GM19397 (cell line): ENCODE measurements at regions not wholly inside any gene's neighbourhood (a gene's known extent, or its start where the extent isn't known, plus 50 kb on each side); places are given as distances from the start of the nearest gene placed in this dataset.

Experiments
- ATAC-seq: cut with Tn5 transposase; IDR thresholded peaks from one replicate; pipeline ENCODE4 v1.9.1; 2021; ENCODE audit warnings: mild to moderate bottlenecking, moderate library complexity; ENCODE audit not compliant: unreplicated experiment

DNA sequence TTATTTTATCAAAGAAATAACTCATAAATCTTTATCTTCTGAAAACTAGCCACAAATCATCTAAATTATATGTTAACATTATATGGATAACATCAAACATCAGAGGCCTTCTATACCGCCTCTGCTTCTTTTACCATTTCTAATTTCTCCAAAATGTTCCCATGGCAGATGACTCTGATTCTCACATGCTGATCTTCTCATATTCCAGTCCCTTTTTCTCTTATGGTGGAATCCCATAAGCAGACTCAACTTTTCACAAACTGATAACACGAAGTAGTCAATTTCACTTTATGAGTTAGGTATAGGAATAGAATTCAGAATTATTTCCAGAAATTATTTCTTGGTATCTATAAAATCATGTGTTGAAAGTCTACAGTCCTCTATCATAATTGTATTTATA lies 212.3 kb downstream of the ENC1 start:
- no peak for ATAC-seq

DNA sequence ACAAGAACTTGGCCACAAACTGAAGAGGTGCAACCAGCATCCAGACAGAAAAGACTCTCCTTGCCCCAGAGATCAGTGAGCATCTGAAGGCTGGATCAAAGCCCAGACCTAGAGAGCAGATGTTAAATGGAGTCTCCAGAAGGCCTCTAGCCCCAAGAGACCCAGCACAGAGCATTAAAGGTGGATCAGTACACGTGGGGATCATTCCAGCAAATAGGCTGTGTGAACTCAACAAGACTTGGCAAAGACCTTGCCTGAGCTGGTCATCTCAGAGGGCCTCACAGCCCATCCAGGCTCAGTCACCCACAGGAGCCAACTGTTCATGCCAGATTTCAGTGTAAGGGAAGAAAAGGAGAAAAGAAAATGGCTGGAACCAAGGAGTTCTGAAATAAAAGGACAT lies 214.0 kb downstream of the ENC1 start:
- ATAC-seq = no peak

DNA sequence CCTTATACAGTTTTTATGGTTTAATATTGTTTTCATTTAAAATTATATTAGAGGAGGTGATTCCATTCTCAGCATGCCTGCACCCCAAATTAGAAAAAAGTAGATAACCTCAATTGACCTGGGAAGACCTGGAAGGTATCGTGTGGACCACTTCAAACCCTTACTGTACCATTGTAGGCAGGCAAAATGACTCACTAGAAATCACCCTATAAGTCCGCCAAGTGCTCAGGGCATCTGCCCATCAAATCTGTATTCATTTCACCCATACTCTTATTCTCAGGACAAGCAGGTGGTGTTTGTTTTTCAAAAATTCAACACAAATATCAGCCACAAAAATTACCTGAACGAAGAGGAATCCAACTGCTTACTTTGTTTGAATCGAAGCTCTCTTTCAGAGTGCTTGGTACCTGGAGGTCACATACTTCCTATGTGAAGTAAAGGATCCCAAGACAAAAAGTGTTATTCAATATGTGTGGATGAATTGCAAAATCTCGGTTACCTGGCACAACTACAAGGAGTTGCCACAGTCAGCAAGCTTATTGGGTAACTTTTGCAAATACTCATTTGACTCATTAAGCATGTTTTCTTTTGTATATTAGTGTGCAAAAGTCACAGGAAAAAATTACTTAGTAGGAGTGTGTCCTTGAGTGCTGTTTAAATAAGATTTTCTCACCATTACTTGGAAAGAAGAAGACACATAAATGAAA lies 216.2 kb downstream of the ENC1 start:
- no peak for ATAC-seq

DNA sequence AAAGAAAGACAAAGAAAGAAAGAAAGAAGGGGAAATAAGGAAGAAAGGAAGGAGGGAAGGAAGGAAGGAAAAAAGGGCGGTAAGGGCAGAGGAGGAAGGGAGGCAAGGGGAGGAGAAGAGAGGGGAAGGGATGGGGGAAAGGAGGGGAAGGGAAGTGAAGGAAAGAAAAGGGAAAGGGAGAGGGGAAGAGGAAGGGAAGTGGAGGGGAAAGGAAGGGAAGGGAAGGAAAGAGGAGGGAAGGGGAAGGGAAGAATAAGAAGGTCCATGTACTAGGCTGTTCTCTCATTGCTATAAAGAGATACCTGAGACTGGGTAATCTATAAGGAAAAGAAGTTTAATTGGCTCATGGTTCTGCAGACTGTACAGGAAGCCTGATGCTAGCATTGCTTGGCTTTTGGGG lies 217.1 kb downstream of the ENC1 start:
- ATAC-seq = no peak

DNA sequence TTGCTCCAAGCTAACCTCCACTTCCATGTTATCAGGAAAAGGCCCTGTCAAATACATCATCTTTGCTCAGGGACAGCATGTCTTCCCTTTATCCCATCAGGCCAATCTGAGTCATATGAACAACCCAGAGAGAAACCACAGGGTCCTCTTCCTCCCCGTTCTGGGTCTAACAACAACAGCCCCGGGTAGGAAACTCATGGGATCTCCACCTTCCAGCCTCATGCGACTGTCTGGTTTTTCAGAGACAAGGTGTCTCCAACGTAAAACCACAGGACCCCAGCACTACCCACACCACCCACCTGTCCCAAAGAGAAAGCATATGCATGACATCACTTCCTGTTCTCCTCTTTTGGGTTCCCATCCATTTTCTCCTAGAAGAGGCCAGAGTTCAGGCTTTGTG lies 217.9 kb downstream of the ENC1 start:
- no peak for ATAC-seq

DNA sequence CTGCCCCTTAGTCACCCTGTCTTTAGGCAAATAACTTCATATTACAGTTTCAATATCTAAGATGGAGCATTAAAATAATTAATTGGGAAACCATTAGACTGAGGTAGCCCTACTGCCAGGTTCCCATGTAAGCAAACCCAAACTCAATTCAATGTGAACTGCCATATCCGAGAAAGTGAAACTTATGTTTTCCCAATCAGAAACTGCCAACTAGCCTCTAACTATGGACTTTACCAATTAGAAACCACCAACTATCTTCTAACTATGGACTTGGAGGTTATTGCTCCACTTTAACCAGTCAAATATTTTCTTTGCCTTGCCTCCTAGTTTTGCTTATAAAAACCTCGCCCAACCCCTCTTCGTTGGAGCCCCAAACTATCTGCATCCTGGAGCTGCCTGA lies 218.5 kb downstream of the ENC1 start:
- ATAC-seq = no peak

DNA sequence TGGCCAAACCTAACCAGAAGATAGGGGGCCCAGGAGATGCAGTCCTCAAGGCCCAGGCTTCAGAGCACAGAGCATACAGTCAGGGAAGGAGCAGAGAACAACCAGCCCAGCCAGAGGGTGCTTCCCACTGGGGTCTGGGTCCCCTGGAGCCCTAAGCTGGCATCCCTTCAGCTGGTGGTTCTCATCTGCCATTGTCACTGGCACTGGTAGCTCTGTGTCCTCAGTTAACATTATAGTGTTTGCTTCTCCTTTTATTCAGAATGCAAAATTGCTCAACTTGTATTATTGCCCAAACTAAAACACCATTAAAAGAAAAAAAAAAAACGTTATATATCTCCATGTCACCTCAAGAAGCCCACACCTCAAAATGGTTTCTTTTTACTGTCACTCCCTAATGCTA lies 219.2 kb downstream of the ENC1 start:
- no peak for ATAC-seq

DNA sequence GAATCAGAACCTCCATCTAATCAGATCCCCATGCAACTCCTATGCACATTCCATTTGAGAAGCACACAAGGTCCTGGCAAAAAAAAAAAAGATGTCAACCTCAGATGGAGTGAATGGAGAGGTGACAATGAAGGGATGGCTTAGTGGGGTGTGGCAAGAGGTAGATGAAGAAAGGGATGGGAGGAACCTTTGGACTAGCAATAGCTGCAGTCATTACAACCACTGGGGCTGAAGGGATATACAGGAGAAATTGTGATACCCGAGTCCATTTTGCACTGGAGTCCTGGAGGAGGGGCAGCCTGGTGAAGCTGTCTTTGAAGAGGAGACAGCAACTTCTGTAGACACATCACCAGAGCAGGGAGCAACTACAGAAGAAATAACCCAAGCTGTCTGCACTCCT lies 219.6 kb downstream of the ENC1 start:
- no peak for ATAC-seq

DNA sequence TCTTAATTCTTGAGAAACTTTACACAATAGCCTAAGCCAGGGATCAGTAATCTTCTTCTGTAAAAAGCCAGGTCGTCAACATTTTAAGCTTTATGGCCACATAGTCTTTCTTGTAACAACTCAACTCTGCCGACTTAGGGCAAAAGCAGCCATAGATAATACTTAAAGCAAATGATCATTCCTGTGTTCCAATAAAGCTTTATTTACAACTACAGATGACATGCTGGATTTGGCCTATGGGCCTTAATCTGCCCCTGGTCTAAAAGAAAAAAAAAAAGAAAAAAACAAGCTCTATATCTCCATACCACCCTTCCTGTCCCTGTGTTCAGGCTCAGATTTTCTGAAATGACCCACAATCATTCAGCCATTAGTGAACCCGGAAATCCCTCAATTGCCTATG lies 220.3 kb downstream of the ENC1 start:
- no peak for ATAC-seq

DNA sequence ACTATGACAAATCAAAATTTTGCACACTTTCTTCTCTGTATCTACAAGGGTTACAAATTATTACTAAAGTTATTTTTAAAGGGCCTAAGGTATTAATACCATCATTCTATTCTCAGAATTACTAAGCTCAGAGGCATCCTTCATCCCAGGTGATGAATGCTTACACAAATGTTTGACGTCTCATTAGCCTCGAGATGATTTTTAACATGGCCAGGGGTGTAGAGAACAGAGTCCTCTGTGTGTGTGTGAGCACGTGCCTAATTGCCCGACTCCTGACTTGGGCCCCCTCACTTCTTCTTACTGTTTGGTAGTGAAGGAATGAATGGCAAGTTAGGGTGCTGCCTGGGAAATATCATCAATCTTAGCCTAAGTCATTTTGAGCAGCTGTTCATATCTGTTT lies 221.1 kb downstream of the ENC1 start:
- no peak for ATAC-seq

DNA sequence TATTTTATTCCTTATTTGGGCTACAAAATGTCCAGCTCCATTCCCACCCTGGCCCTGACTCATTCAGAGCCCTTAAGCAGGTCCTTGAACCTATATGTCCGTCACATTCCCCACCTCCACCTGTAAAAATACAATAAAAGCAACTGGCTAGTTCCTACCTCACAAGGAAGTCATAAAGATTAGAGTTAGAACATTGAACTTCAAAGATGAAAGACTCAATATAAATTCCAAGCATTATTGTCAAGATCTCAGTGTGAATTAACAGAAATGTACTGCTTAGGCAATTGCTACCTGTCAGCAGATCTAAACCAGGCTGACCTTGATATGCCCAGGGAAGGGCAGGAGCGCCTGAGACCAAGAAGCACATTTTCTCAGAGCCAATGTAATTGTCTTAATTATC lies 221.8 kb downstream of the ENC1 start:
- ATAC-seq = no peak

DNA sequence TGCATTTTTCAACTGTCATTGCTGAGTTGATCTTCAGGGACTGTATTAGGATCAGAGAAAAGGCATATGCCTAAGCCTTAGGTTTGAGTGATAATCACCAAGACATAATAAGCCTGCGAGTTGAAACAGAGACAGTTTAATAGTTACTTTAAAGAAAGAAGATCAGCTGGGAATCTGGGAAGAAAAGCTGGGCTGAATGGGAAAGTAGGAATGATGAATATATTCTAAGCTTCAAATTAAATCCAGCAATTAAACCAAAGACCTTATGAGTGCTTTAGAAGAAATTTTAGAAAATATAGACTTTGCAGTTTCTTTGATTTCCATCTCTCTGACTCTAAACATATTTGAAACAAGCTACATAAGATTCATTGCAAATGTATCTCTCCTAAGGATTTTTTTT lies 222.3 kb downstream of the ENC1 start:
- ATAC-seq = no peak

DNA sequence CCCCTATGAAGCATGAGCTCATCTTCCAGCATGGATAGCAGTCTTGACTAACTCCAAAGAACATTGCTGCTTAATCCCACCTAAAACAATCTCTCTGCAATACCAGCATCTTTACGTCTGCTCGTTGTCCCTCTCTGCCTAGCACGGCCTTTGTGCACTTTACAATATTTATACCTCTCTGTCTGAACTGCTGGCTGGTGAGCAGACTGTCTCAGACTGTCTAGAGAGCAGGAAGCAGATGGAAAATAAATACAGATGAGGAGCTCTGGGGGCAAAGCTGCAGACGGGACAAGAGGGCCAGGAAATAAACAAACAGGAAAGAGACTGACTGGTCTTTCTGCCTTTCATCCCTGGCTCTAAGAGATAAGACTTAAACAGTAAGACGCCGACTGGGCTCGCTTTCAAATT lies 224.8 kb downstream of the ENC1 start:
- ATAC-seq = no peak

DNA sequence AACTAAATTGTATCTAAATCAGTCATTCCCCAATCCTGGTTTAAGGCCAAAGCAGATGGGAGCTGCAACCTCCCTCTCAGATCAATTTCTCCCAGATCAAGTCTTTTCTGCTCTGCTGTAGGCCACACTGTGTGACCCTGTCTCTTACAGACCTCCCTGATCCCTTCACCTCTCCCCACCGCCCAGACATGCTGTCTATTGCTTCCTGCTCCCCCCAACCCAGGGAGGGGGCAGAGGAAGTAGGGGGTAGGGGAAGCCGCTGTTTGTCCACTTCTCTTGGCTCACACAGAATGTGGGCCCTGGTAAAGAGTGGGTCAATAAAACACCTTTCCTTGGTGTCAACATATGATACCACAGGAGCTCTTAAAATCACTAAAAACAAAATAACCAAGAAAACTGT lies 226.3 kb downstream of the ENC1 start:
- ATAC-seq = no peak

DNA sequence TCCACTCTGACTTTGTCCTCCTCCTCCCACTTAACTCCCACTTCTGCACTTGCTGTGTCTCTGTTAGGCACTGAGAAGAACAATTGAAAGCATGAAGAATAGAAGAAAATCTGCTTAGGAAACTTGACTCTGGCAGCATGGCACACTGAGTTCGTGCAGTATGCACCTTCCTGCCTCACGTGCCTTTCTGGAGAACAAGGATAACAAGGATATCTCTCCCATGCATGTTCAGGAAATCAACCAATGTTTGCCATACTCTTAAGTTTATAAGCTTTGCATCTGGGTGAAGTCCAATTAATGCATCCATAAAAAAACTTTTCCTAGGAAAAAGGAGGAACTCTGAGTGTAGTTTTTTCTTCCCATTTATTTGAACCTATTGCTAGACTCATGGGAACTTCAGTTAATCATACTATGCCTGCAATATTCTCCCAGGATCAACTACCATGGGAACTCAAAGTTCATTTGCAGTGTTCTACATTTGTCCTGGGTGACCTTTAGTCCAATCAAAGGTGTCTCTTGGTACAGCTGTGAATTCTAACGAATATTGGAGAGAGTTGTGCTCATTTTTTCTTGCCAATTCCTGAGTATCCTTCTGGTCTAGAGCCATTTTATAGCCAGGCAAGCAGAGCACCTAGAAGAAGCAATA lies 227.0 kb downstream of the ENC1 start:
- ATAC-seq = no peak

DNA sequence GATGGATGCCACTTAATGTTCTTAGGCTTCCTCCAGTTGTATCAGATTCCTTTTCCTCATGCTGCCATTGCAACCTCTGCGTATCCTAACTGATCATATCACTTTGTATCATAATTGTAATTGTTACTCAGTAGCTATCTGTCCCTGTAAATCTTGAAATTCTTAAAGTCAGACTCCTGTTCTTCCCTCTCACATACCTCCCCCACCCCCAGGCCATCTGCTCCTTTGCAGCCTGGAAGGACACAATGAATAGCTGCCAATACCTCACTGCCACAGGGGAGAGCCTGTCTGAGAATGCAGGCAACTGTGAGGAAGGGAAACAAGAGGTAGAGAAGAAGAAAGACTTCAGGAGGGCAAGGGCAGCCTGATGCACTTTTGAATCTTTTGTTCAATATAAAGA lies 228.5 kb downstream of the ENC1 start:
- ATAC-seq = no peak

DNA sequence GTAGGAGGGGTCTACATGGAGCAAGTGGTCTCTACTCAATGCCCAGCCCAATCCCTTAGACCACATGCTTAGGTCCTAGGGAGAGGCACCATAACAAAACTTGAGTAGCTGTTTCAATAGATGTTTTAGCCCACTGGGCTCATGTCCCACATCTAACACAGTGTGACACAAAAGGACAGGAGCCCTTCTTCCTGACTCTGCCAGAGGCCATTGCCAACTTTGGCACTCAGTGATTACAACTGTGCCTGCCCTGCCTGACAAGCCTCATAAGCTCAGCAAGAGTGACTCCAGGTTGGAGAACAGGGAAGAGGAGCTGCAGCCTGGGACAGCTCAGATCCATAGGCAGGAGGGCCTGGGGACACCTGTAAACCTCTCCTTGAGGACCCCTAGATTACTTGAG lies 230.8 kb downstream of the ENC1 start:
- no peak for ATAC-seq

DNA sequence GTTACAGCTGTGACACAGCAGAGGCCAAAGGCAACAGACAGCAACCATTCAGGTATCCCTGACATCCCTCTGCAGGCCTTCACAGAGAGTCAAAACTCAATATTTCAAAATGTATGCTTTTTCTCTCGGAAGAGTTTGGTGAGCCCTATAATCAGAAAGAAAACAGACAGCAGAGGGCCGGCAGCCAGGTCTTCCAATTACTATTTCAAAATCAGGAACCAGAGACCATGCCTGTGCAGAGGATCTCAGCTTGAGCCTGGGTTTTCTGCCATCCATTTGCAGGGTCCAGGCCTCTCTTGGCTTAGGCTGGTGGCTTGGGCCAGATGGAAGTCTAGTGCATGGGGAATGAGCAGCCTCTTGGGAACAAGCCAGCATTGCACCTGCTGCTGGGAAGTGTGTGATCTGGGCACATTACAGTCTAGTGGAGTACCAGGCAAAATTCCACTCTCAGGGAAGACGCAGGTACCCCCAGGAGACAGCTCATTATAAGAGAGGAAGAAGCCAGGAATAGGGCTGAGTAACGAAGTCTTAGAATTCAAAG lies 231.3 kb downstream of the ENC1 start:
- ATAC-seq = no peak

DNA sequence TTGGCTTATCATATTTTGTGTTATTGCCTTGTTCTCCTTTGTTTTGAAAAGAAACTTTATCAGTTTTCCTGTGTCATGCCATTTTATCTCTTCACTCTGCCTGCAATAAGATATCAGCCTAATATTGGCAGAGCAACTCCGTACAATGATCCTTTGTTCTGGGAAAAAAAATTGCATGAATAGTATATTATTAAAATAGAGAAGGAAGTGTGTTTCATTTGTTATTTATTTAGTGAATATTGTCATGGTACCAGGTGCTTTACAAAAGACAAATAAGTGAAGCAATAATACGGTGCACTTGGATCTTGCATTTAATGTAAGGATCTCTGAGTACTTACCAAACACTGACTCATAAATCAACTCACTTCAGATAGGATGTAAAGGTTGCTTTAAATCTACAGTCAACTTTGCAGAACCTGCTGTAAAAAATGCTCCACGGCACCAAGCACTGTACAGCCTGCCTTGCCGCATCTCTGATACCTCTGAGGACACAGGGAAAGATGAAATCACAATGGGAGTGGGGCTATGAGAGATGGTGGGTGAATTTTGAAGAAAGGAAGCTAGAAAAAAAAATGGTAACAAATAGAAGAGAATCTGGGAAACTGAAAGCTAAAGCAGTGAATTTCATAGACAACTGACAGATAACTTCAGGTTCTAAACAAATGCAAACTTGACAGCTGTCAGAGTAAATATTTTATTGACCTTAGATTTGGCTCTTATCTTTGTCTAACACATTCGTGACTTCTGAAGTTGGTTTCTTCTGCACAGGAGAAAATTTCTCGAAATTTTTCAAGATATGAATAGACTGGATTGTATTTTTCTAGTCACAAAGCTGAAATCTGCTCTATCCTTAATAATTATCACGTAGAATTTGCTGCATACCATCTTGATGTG lies 232.1 kb downstream of the ENC1 start:
- ATAC-seq = no peak

DNA sequence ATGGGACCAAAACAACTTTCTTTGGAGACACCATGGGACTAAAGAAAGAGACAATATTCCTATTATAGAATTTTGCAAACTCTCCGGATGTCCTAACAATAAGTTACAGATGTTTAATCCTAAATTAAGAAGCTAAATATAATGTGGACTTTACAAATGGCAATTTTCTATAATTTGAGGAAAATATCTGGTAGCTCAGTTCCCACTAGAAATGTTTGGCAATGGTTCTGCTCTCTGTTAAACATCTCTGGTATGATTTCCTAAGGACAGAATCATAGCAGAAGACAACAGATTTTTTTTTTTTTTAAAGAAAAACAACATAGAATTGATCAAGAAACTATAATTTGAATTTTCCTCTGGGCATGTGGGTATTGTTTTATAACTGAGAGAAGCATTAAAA lies 232.8 kb downstream of the ENC1 start:
- no peak for ATAC-seq

DNA sequence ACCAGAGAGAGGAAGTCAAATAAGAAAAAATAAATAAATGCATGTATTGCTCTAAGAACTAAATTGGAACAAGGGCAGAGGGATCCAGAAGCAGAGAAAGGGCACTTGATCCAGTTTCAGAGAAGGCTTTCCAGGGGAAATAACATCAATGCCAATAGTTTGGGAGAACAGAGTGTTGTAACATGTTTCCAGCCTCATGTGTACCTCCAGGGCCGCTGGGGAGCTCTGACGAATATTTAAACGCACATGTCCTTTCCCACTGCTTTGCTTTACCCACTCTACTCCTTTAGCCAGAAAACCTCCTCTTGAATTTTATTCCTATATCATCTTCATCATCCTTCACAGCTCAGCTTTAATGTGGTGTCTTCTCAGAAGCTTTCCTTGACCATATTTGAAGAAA lies 233.7 kb downstream of the ENC1 start:
- no peak for ATAC-seq

DNA sequence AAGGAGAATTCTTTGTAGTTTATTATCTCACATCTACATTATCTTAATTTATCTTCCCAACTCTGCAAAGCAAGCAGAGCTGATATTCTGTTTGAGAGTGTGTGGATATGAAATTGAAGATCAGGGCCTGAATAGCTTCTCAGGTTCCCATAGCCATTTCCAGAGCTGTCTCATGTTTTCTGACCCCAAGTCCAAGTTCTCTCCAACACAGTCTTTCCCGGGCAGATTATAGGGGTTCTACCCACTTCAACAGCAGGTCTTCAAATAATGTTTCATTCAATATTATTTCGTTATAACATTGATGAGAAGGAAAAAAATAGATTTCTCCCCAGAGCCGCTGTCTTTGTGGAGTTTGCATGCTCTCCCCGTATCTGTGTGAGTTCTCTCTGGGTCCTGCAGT lies 234.9 kb downstream of the ENC1 start:
- no peak for ATAC-seq
